Testis (tissue), 2 donors: ENCODE measurements at regions not wholly inside any gene's neighbourhood (a gene's known extent, or its start where the extent isn't known, plus 50 kb on each side); places are given as distances from the start of the nearest gene placed in this dataset.

Experiments used
- POLR2A ChIP-seq: fragments of 450-650 bp; IDR thresholded peaks from one replicate; pipeline ENCODE4 v1.6.1; 2017; ENCODE audit warnings: antibody characterized with exemption, mild to moderate bottlenecking, moderate library complexity
- TF ChIP-seq, protein P1 (sequence below), 3 experiments: fragments of 450-650 bp in 2 of 3; fragments of 200-600 bp in 1 of 3; sonication (generic) in 1 of 3; IDR thresholded peaks; one replicate each; pipeline ENCODE4 v1.5.1; 2016 to 2019; ENCODE audit warnings: antibody characterized with exemption in 3 of 3, mild to moderate bottlenecking in 2 of 3, moderate library complexity in 1 of 3

DNA sequence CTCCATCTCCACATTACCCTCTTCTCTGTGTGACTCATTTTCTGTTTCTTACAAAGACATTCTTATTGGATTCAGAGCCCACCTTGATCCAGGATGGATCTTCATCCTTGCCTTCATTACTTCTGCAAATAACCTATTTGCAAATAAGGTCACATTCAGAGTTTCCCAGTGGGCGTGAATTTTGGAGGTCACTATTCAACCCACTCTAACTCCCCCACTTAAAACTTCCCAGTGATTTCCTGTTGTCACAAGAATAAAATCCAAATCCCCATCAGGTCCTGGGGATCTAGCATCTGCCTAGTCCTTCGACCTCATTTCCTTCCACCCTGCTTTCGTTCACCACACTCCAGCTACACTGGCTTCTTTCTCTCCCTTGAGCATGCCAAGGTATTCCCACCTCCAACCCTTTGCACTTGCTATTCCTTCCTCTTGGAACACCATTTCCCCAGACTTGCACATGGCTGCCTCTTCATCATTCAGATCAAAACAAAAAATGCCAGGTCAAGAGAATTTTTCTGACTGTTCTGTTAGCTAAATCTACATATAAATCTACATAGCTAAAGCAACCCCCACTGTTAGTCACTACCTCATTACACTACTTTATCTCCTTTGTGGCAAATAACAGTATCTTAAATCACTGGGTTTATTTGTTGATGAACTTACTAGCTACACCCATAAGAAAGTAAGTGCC is 187.2 kb downstream of the TOMM20 start:
- TF ChIP-seq, protein P1, sequence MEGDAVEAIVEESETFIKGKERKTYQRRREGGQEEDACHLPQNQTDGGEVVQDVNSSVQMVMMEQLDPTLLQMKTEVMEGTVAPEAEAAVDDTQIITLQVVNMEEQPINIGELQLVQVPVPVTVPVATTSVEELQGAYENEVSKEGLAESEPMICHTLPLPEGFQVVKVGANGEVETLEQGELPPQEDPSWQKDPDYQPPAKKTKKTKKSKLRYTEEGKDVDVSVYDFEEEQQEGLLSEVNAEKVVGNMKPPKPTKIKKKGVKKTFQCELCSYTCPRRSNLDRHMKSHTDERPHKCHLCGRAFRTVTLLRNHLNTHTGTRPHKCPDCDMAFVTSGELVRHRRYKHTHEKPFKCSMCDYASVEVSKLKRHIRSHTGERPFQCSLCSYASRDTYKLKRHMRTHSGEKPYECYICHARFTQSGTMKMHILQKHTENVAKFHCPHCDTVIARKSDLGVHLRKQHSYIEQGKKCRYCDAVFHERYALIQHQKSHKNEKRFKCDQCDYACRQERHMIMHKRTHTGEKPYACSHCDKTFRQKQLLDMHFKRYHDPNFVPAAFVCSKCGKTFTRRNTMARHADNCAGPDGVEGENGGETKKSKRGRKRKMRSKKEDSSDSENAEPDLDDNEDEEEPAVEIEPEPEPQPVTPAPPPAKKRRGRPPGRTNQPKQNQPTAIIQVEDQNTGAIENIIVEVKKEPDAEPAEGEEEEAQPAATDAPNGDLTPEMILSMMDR (IDR thresholded peaks at IDR 0.05), result no peak
- no peak for TF ChIP-seq POLR2A
